Astrocyte of the hippocampus (primary cell): ENCODE measurements at regions not wholly inside any gene's neighbourhood (a gene's known extent, or its start where the extent isn't known, plus 50 kb on each side); places are given as distances from the start of the nearest gene placed in this dataset.

Experiments
- DNase-seq: peaks from one replicate; pipeline ENCODE4 v3.0.0; 2011; ENCODE audit warnings: low read depth, low spot score

GRCh38 chr15:66944121-66944520, 121.3 kb upstream of the SMAD3 start:
- no peak for DNase-seq

- no peak for DNase-seq
Measured at GRCh38 chr15:66945286-66945685, 120.1 kb upstream of the SMAD3 start.

- DNase-seq = no peak
Measured at GRCh38 chr15:66945842-66946241, 119.6 kb upstream of the SMAD3 start.

GRCh38 chr15:66946578-66947164, 118.7 kb upstream of the SMAD3 start:
- DNase-seq = peak; percentile 82

- DNase-seq = peak; percentile 30
Measured at GRCh38 chr15:66947471-66947870, 117.9 kb upstream of the SMAD3 start.

- DNase-seq = peak; percentile 71
Measured at GRCh38 chr15:66948294-66948693, 117.1 kb upstream of the SMAD3 start.

GRCh38 chr15:66950114-66950513, 115.3 kb upstream of the SMAD3 start:
- no peak for DNase-seq

GRCh38 chr15:66951531-66952320, 113.7 kb upstream of the SMAD3 start:
- DNase-seq = peak; percentile 45

GRCh38 chr15:66952756-66953522, 112.5 kb upstream of the SMAD3 start:
- no peak for DNase-seq

- no peak for DNase-seq
Measured at GRCh38 chr15:66953523-66954229, 111.7 kb upstream of the SMAD3 start.

- DNase-seq = no peak
Measured at GRCh38 chr15:66954601-66955000, 110.8 kb upstream of the SMAD3 start.

- DNase-seq = no peak
Measured at GRCh38 chr15:66955001-66955516, 110.3 kb upstream of the SMAD3 start.

GRCh38 chr15:66955871-66956585, 109.4 kb upstream of the SMAD3 start:
- DNase-seq = peak; percentile 74

GRCh38 chr15:66956672-66957430, 108.6 kb upstream of the SMAD3 start:
- no peak for DNase-seq

- DNase-seq = no peak
Measured at GRCh38 chr15:66957431-66957720, 108.0 kb upstream of the SMAD3 start.

- no peak for DNase-seq
Measured at GRCh38 chr15:66959066-66959465, 106.3 kb upstream of the SMAD3 start.

- DNase-seq = no peak
Measured at GRCh38 chr15:66959875-66960274, 105.5 kb upstream of the SMAD3 start.

GRCh38 chr15:66960519-66960918, 104.9 kb upstream of the SMAD3 start:
- DNase-seq = no peak

GRCh38 chr15:66961407-66961884, 104.0 kb upstream of the SMAD3 start:
- no peak for DNase-seq

GRCh38 chr15:66961901-66962300, 103.5 kb upstream of the SMAD3 start:
- no peak for DNase-seq
